Stimulated activated CD4-positive, alpha-beta T cell treated with anti-CD3 and anti-CD28 coated beads, Interleukin-4, amount 100 ng/mL, for 4 hours (primary cell): ENCODE measurements at regions not wholly inside any gene's neighbourhood (a gene's known extent, or its start where the extent isn't known, plus 50 kb on each side); places are given as distances from the start of the nearest gene placed in this dataset.
"Not testable (repeated sequence)": the region's sequence is repeated elsewhere in the genome, so short reads cannot be mapped to it uniquely, and the experiment has no call there.

ENCODE experiments used
- DNase-seq, 2 experiments: peaks; one replicate each; pipeline ENCODE4 v3.0.0-alpha.2; 2020

- no peak for DNase-seq
These were observed 725.1 kb upstream of the FRG1 start for GRCh38 chr4:189215574-189215973.

GRCh38 chr4:189221691-189222090 lies 719.0 kb upstream of the FRG1 start:
- DNase-seq: no peak

DNA sequence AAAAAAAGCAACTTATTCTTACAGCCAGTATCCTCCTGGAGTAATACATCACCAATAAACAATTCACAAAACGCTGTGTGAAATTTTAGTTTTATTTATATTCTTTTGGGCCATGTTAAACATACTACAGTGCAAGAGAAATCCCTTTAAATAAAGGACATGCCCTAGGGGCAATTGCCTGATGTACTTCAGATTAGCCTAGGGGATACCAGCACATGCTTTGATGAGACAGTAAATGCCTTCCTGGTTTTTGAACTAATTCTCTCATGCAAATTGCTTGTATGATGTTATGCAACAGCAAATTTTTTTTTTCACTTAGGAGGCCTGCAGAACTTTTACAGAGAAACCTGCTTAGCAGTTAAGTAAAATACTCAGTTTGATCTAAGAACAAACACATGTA lies 711.9 kb upstream of the FRG1 start:
- DNase-seq: no peak

DNA sequence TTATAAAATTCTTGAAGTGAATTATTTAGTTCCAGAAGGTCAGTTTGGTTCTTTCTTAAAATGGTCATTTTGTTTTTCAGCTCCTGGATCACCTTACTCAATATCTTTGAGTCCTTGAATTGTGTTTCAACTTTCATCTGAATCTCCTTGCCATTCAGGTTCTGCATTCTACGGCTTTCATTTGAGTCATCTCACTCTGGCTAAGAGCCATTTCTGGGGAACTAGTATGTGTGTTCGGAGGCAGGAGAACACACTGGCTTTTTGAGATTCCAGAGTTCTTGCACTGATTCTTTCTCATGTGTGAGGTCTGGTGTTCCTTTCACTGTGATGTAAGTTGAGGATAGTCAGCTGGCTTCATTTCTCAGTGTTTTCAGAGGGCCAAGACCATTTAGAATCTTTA lies 708.4 kb upstream of the FRG1 start:
- no peak for DNase-seq

- DNase-seq: not testable (repeated sequence)
These were observed 706.9 kb upstream of the FRG1 start for GRCh38 chr4:189233754-189234153.

- DNase-seq: not testable (repeated sequence)
These were observed 705.7 kb upstream of the FRG1 start for GRCh38 chr4:189234948-189235347.

DNA sequence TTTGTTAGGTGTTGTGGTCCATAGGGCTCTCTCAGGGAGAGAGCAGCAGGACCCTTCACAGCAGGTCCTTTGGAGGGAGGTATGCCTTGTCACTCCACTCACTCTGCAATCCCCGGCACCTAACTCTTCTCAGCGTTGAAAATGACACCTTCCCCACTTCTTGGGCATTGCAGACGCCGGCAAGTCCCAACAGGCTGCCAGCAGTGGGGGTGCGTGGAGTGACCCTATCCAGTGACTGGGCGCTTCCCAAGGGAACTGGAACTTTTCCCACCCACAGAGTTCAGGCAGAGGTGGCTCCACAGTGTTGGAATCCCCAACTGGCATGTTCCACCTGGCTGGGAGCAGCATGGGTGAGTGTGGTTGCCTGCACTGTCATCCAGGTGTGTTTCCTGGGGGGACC lies 705.1 kb upstream of the FRG1 start:
- DNase-seq: no peak

DNA sequence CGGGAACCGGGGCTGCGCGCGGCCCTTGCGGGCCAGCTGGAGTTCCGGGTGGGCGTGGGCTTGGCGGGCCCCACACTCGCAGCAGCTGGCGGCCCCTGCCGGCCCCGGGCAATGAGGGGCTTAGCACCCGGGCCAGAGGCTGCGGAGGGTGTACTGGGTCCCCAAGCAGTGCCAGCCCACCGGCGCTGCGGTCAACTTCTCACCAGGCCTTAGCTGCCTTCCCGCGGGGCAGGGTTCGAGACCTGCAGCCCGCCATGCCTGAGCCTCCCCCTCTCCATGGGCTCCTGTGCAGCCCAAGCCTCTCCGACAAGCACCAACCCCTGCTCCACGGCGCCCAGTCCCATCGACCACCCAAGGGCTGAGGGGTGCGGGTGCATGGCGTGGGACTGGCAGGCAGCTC lies 704.4 kb upstream of the FRG1 start:
- not testable (repeated sequence) for DNase-seq

- no peak for DNase-seq
These were observed 703.3 kb upstream of the FRG1 start for GRCh38 chr4:189237340-189237739.

- no peak for DNase-seq
These were observed 685.0 kb upstream of the FRG1 start for GRCh38 chr4:189255636-189256035.

GRCh38 chr4:189261475-189261874 lies 679.2 kb upstream of the FRG1 start:
- no peak for DNase-seq

- DNase-seq: no peak
These were observed 675.2 kb upstream of the FRG1 start for GRCh38 chr4:189265515-189265914.

DNA sequence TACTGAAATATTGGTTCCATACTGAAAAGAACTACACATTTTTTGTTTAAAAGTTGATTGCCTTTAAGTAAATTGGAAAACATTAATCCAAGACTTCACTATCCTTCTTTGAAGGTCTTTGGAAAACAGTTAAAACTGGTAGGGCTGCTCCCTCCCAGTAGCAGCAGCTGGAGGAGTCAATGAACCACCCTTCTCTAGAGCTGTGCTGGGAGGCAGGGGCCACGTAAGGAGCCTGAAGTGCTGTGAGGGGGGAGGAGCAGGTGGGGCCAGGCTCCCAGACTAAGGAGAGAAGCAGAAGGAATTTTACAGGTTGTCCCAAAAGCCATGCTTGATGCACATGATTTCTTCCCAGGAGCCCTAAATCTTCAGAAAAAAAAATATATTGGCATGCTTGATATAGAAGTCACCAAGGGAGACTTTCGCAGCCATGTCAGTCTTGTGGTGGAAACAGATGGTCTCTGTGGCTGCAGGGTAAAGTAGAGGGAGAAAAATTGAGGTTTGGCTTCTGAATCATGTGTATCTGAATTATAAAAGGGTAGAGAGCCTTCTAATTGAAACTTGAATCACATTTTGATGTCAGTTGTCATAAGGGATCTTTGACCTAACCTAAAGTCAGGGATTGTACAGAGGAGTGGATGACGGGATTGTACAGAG lies 673.2 kb upstream of the FRG1 start:
- DNase-seq: no peak

- no peak for DNase-seq
These were observed 662.0 kb upstream of the FRG1 start for GRCh38 chr4:189278597-189279165.

DNA sequence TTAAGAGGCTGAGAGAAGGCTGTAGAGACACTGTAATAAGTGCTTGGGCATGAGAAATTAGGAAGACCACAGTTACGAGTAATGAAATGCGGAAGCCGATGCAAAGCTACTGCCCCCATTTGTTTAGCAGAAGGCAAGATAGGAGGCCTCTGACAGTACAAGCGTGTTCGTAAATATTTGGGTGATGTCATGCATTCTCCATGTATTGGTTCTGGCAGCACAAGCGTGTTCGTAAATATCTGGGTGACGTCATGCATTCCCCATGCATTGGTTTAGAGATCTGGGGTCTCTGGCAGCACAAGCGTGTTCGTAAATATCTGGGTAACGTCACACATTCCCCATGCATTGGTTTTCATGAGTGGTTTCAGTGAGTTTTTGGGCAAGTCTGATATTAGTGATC lies 661.5 kb upstream of the FRG1 start:
- DNase-seq: no peak

GRCh38 chr4:189285377-189285776 lies 655.3 kb upstream of the FRG1 start:
- DNase-seq: no peak

GRCh38 chr4:189291939-189292338 lies 648.7 kb upstream of the FRG1 start:
- no peak for DNase-seq

DNA sequence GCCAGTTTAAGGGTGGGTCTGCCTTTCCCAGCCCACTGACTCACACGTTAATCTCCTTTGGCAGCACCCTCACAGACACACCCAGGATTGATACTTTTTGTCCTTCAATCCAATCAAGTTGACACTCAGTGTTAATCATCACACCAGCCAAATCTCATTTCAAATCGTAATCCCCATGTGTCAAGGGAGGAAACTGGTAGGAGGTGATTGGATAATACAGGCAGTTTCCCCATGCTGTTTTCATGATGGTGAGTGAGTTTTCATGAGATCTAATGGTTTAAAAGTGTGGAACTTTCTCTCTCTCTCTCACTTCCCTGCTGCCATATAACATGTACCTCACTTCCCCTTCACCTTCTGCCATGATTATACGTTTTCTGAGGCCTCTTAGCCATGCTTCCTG lies 647.2 kb upstream of the FRG1 start:
- DNase-seq: no peak

GRCh38 chr4:189294574-189294973 lies 646.1 kb upstream of the FRG1 start:
- no peak for DNase-seq

GRCh38 chr4:189299706-189300105 lies 641.0 kb upstream of the FRG1 start:
- no peak for DNase-seq

GRCh38 chr4:189301692-189302091 lies 639.0 kb upstream of the FRG1 start:
- no peak for DNase-seq

DNA sequence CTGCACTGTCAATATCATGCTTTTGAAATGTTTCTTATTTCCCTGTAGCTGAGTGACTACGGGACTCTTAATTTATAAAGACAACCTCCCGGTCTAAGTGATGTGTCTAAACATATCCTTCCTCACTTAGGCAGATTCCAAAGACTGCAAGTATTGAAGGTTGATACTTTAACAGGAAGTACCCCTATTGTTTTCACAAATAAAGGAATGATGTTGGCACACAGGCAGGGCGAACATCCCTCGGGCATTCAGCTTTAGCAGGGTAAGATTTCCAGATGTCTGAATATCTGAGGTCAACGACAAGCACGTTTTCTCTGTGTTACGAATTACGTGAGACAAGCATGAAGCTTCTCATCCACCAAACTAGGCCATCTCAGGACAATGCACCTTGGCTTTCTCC lies 638.0 kb upstream of the FRG1 start:
- DNase-seq: no peak

GRCh38 chr4:189304167-189304566 lies 636.5 kb upstream of the FRG1 start:
- DNase-seq: no peak

DNA sequence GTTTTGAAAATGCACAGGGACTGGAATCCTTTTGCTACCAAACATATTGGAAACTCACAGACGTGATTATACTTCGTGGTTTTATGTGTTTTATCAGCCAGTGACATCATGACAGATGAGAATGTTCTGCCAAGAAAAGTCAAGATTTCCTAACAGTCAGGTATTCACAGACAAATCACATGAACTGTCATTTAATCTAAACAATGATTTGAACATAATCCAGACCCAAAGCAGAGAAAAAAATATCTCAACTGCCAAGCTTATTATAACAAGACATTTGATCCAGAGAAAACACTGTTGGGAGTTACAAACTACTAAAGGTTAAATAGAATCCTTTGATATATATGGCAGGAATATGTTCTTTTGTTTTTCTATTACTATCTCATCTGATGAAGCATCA lies 635.9 kb upstream of the FRG1 start:
- DNase-seq: no peak

DNA sequence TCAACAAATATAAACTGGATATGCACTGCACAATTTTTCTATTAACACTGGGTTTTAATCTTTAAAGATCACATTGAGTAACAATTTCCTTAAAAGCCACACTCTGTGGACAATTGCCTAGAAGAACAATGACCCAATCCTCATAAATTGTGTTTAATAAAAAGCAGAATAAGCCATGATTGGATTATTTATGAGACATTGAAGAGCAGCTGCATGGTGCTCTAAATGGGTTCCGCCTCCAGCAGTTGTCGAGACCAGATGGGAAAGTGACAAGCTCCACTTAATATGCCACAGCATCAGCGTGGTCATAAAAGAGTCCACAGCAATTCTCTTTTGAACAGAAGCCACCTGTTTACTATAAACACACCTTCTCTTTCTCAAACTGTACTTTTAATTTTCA lies 635.2 kb upstream of the FRG1 start:
- DNase-seq: no peak
